HepG2 (cell line): ENCODE measurements at regions not wholly inside any gene's neighbourhood (a gene's known extent, or its start where the extent isn't known, plus 50 kb on each side); places are given as distances from the start of the nearest gene placed in this dataset.

Experiments used
- NFIC ChIP-seq: IDR thresholded peaks from 2 replicates; pipeline ENCODE4 v1.6.1; 2012; ENCODE audit warnings: mild to moderate bottlenecking, low read length, inconsistent platforms
- ZKSCAN8 ChIP-seq: IDR thresholded peaks from 2 replicates; pipeline ENCODE4 v1.6.1; 2016; ENCODE audit warnings: borderline replicate concordance, missing genetic modification reagents, missing compliant biosample characterization

DNA sequence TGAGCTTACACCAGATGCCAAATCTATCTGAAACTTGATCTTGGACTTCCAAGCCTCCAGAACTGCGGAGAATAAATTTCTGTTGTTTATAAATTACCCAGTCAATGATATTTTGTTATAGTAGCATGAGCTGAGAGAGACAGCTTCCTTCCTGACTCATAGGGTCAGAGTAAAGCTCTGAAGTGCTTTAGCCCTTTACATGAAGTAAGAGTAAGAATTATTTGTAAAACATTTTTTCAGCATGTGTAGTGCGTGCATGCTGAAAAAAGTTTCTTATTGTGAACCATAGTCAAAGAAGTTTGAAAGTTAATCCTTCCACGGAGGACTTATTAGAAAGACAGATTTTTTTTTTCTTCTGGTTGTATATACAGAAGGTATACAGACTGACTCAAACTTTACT lies 172.4 kb downstream of the DMRT2 start:
- no peak for TF ChIP-seq ZKSCAN8 (CRISPR knock-in tag)
- TF ChIP-seq NFIC: no peak
